Inflammatory macrophage treated with lipopolysaccharide for 1 hour (primary cell): ENCODE measurements at regions not wholly inside any gene's neighbourhood (a gene's known extent, or its start where the extent isn't known, plus 50 kb on each side); places are given as distances from the start of the nearest gene placed in this dataset.
A peak's percentile ranks its signal among the peaks of the same experiment; 100 is the strongest.

Experiments used
- DNase-seq, 2 donors: peaks; one replicate each; pipeline ENCODE4 v3.0.0-alpha.2; 2020 to 2022

DNA sequence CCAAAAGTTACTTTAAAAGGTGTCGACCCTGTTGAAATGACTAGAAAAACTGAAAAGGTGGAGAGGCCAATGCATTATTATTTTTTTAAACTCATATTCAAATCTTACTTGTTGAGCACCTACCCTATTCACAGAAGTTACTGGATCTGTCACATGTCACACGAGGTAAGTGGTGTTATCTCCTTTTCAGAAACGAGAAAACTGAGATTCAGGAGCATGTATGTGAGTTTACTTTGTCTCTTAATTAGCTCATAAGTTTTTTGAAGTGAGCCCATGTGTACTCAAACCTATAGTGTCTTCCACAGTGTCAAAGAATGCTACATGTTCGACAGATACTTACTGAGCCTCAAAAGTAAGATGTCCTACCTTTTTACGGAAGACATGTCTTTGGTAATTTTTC lies 81.8 kb upstream of the EGLN3 start:
- no peak for DNase-seq

DNA sequence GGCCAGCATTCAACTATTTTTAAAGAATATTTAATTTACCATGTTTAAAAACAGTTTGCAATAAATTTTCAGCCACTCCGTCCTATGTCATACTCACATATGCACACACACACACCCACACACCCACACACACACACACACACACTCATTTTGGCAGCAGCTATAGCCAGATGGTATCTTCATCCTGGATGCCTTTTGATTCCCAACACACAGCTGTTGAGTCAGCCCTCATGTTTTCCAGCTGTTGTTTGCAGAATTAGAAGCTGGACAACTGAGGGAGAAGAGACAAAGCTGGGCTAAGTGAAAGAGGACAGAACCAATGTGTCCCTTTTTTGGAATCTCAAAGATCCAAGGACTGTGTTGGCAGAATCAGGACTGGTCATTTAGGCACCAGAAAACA lies 80.0 kb upstream of the EGLN3 start:
- DNase-seq: no peak

GRCh38 chr14:34029921-34030334 lies 79.1 kb upstream of the EGLN3 start:
- no peak for DNase-seq

DNA sequence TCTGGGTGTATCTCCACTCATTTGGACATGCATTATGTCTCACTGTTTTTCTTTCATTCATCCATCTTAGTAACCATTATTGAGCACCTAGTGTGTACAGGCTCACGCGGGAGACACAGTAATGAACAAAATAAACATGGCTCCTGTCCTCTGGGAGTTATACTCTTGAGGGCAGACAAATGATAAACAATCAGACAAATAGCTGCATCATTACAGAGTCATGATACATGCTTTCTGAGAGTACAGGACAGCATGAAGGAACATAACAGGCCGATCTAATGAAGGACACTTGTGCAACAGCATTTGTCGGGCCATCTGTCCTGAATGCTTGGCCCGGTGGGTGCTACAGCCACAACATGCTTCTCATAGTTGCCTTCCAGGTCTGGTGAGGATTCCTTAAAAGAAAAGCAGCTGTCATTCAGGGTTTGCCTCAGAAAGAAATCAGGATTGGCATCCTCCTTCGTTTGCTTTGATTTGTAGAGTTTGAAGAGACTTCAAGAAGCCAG lies 77.2 kb upstream of the EGLN3 start:
- DNase-seq: no peak

DNA sequence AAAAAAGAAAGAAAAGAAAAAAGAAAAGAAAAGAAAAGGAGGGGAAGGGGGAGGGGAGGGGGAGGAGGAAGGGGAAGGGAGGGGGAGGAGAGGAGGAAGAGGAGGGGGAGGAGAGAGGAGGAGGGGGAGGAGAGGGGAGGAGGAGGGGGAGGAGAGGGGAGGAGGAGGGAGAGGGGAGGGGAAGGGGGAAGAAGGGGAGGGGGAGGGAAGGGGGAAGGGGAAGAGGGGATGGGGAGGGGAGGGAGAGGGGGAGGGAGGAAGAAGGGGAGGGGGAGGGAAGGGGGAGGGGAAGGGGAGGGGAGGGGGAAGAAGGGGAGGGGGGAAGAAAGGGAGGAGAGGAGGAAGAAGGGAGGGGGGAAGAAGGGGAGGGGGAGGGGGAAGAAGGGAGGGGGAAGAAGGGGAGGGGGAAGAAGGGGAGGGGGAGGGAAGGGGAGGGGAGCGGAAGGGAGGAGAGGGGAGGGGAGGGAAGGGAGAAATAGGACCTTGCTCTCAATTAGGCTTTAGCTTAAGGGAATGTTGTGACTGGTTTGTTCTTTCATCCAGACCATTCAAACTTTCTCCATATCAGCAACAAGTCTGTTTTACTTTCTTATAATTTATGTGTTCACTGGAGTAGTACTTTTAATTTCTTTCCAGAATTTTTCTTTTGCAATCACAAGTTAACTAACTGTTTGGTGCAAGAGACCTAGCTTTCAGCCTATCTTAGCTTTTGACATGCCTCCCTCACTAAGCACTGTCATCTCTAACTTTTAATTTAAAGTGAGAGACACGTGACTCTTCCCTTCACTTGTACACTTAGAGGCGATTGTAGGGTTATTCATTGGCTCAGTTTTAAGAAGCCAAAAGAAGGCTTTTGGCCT lies 76.5 kb upstream of the EGLN3 start:
- DNase-seq: no peak

DNA sequence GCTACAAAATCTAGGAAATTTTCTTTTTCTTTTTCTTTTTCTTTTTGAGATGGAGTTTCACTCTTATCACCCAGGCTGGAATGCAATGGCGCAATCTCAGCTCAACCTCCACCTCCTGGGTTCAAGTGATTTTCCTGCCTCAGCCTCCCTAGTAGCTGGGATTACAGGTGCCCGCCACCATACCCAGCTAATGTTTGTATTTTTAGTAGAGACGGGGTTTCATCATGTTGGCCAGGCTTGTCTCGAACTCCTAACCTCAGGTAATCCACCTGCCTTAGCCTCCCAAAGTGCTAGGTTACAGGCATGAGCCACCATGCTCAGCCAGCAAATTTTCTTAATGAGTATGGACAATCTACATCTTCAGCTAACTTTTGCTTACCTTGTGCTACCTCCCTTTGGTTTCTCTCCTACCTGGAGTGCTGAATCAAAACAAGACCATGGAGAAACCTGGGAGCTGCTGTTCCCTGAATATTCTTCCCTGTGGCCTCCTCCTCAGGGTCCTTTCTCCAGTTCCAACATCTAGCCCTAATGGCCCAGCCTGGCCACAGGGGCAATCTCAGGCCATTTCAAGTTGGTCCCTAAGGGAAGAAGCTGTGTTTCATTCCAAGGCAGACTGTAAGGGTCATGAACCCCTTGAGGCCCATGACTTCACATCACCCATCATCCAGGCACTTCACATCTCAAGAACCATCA lies 74.6 kb upstream of the EGLN3 start:
- DNase-seq: no peak

- no peak for DNase-seq
Observed at GRCh38 chr14:34024768-34025144, 73.9 kb upstream of the EGLN3 start.

DNA sequence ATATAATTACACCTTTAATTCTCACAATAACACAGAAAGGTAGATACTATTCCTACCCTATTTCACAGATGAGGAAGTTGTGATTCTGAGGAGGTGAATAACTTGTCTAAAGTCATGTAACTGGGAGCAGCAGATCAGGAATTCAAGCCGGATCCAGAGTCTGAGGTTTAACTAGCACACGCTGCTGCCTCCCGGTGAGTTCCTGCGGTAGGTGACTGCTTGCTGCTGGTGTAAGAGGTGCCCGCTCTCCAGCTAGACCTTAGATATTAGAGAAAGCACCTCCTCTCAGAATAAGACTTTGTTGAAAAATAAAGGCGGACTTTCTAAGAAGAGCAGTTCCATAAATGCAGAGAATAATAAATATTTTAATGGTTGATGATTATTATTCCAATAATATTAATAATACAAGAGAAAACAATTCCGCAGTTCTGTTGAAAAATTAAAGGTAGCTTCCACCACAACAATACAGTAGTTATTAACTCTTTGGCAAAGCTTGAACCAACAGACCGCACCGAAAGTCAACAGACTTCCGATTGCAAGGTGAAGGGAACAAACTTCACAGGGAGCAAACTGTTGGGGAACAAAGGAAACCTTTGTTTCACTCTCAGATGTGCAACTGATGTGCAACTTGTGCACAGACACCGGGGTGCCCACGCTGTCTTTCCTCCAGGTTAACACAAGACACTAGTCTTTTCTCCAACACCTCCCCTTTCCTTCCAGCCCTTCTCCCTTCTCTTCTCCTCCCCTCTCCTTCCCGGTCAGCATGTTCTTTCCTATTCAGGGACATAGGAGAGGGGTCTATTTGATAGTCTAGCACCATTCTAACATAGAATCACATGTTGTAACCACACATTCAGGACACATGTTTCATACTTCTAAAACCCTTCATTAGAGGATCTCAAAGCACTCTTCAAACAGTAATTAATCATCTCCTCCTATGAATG lies 73.2 kb upstream of the EGLN3 start:
- no peak for DNase-seq

GRCh38 chr14:34021096-34021495 lies 70.2 kb upstream of the EGLN3 start:
- no peak for DNase-seq

GRCh38 chr14:34020014-34020413 lies 69.1 kb upstream of the EGLN3 start:
- no peak for DNase-seq

- DNase-seq: peak in 1 of 2 donors; percentile 8
Observed at GRCh38 chr14:34018564-34019244, 67.8 kb upstream of the EGLN3 start.

DNA sequence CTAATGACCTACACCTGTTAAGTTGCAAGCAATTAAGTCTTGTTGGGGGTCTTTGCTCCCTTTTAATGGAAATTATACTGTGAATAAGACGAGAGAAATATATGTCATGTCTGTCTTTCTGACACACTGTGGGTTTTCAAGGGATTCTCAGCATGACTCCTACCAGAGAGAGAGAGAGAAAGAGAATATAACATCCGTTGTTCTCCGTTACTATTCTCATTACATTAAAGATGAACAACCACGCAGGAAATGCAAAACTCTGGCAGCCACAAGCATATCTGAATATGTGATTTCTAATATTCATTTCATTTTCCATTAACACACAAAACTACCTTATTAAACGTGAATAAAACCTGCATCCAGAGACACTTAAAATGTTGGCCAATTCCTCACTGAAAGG lies 67.3 kb upstream of the EGLN3 start:
- DNase-seq: no peak

DNA sequence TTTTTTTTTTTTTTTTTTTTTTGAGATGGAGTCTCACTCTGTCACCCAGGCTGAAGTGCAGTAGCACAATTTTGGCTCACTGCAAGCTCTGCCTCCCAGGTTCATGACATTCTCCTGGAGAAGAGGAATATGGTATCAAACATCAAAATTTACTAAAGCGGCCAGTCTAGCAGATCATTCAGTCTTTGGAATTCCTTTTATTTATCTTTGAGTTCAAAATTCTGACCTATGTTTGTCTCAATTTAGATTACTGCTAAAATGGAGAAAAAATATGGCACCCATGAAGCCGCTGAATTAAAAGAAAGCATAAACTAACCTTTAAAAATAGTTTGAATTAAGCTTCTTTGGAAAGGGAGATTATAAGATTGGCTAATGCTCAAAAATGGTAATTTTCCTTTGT lies 64.5 kb upstream of the EGLN3 start:
- no peak for DNase-seq

DNA sequence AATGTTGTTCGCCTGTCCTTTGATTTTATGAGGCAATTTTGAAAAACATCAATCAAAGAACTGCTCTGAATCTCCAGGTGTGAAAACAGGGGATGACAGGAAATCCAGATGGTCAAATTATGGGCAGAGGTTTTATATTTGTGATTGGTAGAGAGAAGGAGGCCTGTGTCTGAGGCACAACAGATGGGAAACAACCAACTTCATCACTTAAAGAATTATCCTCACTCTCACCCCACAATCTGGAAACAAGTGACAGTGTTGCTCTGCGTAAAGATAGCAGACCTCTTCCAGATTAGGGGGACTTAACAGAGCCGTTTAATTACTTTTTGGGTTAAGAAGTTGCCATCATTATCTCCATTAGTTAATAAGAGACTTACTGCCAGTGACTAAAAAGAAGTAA lies 64.1 kb upstream of the EGLN3 start:
- no peak for DNase-seq

GRCh38 chr14:34013721-34014060 lies 62.8 kb upstream of the EGLN3 start:
- no peak for DNase-seq

GRCh38 chr14:34012978-34013720 lies 62.3 kb upstream of the EGLN3 start:
- DNase-seq: peak; percentile 87 to 95

DNA sequence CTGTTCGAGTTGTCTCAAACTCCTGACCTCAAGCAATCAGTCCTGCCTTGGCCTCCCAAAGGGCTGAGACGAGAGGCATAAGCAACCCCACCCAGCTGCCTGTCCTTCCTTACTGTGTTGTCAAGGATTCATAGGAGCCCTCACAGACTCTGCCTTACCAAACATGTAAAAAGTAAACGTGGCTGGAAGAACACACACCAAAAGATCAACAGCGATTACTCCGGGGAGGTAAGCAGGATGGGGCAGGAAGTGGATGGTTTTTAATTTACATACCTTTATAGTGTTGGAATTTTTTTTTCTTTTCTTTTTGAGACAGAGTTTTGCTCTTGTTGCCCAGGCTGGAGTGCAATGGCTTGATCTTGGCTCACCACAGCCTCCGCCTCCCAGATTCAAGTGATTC lies 61.5 kb upstream of the EGLN3 start:
- DNase-seq: no peak

- no peak for DNase-seq
Observed at GRCh38 chr14:34009956-34010355, 59.1 kb upstream of the EGLN3 start.

GRCh38 chr14:34007902-34008301 lies 57.0 kb upstream of the EGLN3 start:
- DNase-seq: peak in 1 of 2 donors; percentile 20

DNA sequence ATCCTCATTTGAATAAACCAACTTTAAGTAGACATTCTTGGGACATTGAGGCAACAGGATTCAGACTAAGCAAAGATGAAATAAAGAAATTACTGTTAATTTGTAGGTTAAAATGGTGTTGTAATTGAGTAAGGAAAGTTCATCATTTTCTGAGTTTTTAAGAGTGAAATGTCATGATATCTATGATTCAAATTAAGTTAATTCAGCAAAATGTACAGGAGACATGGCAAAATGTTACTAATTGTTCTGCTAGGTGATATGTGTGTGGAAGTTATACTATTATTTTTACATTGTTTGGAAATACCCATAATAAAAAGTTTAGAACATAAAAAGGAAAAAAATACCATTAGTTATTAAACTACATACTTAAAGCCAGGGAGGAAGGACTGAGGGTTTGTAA lies 55.0 kb upstream of the EGLN3 start:
- DNase-seq: no peak

GRCh38 chr14:34004881-34005280 lies 54.0 kb upstream of the EGLN3 start:
- no peak for DNase-seq

GRCh38 chr14:34003691-34004090 lies 52.8 kb upstream of the EGLN3 start:
- no peak for DNase-seq
